HEK293 (cell line): ENCODE measurements at regions not wholly inside any gene's neighbourhood (a gene's known extent, or its start where the extent isn't known, plus 50 kb on each side); places are given as distances from the start of the nearest gene placed in this dataset.

ENCODE experiments used
- CTCF ChIA-PET: fragments of 350-600 bp; formaldehyde crosslinking; extraction: SDS; loops from one replicate; lab custom pipeline; 2021; ENCODE audit warnings: antibody characterized with exemption; lab: Yijun Ruan, JAX
- POLR2A ChIA-PET: fragments of 300-600 bp; formaldehyde crosslinking; extraction: SDS; loops from one replicate; lab custom pipeline; 2020; ENCODE audit warnings: antibody characterized with exemption, inconsistent platforms; lab: Yijun Ruan, JAX
- H3K27ac ChIP-seq: fragments of 200-500 bp; sonication (Bioruptor generic); 2 replicates; pipeline ENCODE4 v1.5.1; 2014; ENCODE audit warnings: low read depth, low read length, control low read depth, inconsistent platforms; ENCODE audit errors: extremely low read depth
- H3K36me3 ChIP-seq, 2 experiments: fragments of 200-500 bp in 1 of 2; sonication (Bioruptor generic) in 1 of 2; 1 replicate in 1 of 2; 2 replicates in 1 of 2; pipeline ENCODE4 v1.5.1; 2014 to 2017; ENCODE audit warnings: inconsistent platforms in 2 of 2, low read length in 2 of 2; ENCODE audit not compliant: control insufficient read depth in 2 of 2, insufficient read depth in 1 of 2
- H3K4me1 ChIP-seq: fragments of 200-500 bp; sonication (Bioruptor generic); 2 replicates; pipeline ENCODE4 v1.5.1; 2014; ENCODE audit warnings: mild to moderate bottlenecking, low read length, inconsistent platforms; ENCODE audit not compliant: control insufficient read depth, insufficient read depth
- H3K4me3 ChIP-seq: 2 replicates; pipeline ENCODE4 v1.5.1; 2011; ENCODE audit warnings: low read depth, mild to moderate bottlenecking, control low read depth, low read length, moderate library complexity
- H3K9me3 ChIP-seq: fragments of 200-500 bp; sonication (Bioruptor generic); 2 replicates; pipeline ENCODE4 v1.5.1; 2014; ENCODE audit warnings: low read depth, low read length, inconsistent platforms; ENCODE audit not compliant: control insufficient read depth, insufficient read depth
- HIC1 ChIP-seq: fragments of 450-650 bp; formaldehyde crosslinking; IDR thresholded peaks from 2 replicates; pipeline ENCODE4 v1.5.1; 2016; ENCODE audit warnings: missing biosample characterization, missing genetic modification characterization
- INSM2 ChIP-seq: fragments of 450-650 bp; formaldehyde crosslinking; IDR thresholded peaks from 2 replicates; pipeline ENCODE4 v1.5.1; 2016; ENCODE audit warnings: missing biosample characterization, missing genetic modification characterization
- PRDM1 ChIP-seq: fragments of 450-650 bp; formaldehyde crosslinking; IDR thresholded peaks from 2 replicates; pipeline ENCODE4; 2016; ENCODE audit warnings: missing biosample characterization, missing genetic modification characterization
- YY1 ChIP-seq: fragments of 450-650 bp; formaldehyde crosslinking; IDR thresholded peaks from 2 replicates; pipeline ENCODE4 v1.5.1; 2018; ENCODE audit warnings: missing biosample characterization, missing genetic modification characterization
- ZBTB8A ChIP-seq: fragments of 450-650 bp; formaldehyde crosslinking; IDR thresholded peaks from 2 replicates; pipeline ENCODE4 v1.5.1; 2016; ENCODE audit warnings: missing biosample characterization, missing genetic modification characterization
- ZNF138 ChIP-seq: fragments of 450-650 bp; formaldehyde crosslinking; IDR thresholded peaks from 2 replicates; pipeline ENCODE4 v1.5.1; 2016; ENCODE audit warnings: missing biosample characterization, missing genetic modification characterization, borderline replicate concordance
- ZNF157 ChIP-seq: fragments of 450-650 bp; formaldehyde crosslinking; IDR thresholded peaks from 2 replicates; pipeline ENCODE4 v1.5.1; 2016; ENCODE audit warnings: missing biosample characterization, missing genetic modification characterization
- ZNF19 ChIP-seq: fragments of 450-650 bp; formaldehyde crosslinking; IDR thresholded peaks from 2 replicates; pipeline ENCODE4; 2016; ENCODE audit warnings: missing biosample characterization, missing genetic modification characterization, low read depth
- ZNF239 ChIP-seq: fragments of 450-650 bp; formaldehyde crosslinking; IDR thresholded peaks from 2 replicates; pipeline ENCODE4 v1.5.1; 2016; ENCODE audit warnings: missing biosample characterization, missing genetic modification characterization
- ZNF37A ChIP-seq: fragments of 450-650 bp; IDR thresholded peaks from 2 replicates; pipeline ENCODE4 v1.5.1; 2018; ENCODE audit warnings: missing biosample characterization, missing genetic modification characterization
- ZNF473 ChIP-seq: fragments of 450-650 bp; formaldehyde crosslinking; IDR thresholded peaks from 2 replicates; pipeline ENCODE4 v1.5.1; 2017; ENCODE audit warnings: missing biosample characterization, missing genetic modification characterization
- ZNF544 ChIP-seq: fragments of 450-650 bp; formaldehyde crosslinking; IDR thresholded peaks from 2 replicates; pipeline ENCODE4 v1.5.0; 2017; ENCODE audit warnings: missing biosample characterization, missing genetic modification characterization
- ZNF555 ChIP-seq: fragments of 450-650 bp; formaldehyde crosslinking; conservative IDR thresholded peaks from 2 replicates; pipeline ENCODE4 v1.5.1; 2017; ENCODE audit warnings: missing biosample characterization, mild to moderate bottlenecking, missing genetic modification characterization, inconsistent platforms
- ZNF558 ChIP-seq: fragments of 450-650 bp; formaldehyde crosslinking; IDR thresholded peaks from 2 replicates; pipeline ENCODE4 v1.5.1; 2016; ENCODE audit warnings: missing biosample characterization, missing genetic modification characterization
- ZNF561 ChIP-seq: fragments of 450-650 bp; IDR thresholded peaks from 2 replicates; pipeline ENCODE4 v1.5.1; 2018; ENCODE audit warnings: missing biosample characterization, missing genetic modification characterization, borderline replicate concordance
- ZNF596 ChIP-seq: fragments of 450-650 bp; IDR thresholded peaks from 2 replicates; pipeline ENCODE4 v1.5.0; 2018; ENCODE audit warnings: missing biosample characterization, mild to moderate bottlenecking, missing genetic modification characterization, moderate library complexity
- ZNF76 ChIP-seq: fragments of 450-650 bp; formaldehyde crosslinking; IDR thresholded peaks from 2 replicates; pipeline ENCODE4; 2016; ENCODE audit warnings: low read depth, missing biosample characterization, missing genetic modification characterization, borderline replicate concordance
- ZNF791 ChIP-seq: fragments of 450-650 bp; formaldehyde crosslinking; IDR thresholded peaks from 2 replicates; pipeline ENCODE4 v1.5.1; 2016; ENCODE audit warnings: missing biosample characterization, missing genetic modification characterization
- TF ChIP-seq, protein P1 (sequence below): fragments of 450-650 bp; formaldehyde crosslinking; IDR thresholded peaks from 2 replicates; pipeline ENCODE4 v1.5.1; 2017; ENCODE audit warnings: missing biosample characterization, missing genetic modification characterization
- TF ChIP-seq, protein P2 (sequence below): fragments of 450-650 bp; formaldehyde crosslinking; IDR thresholded peaks from 2 replicates; pipeline ENCODE4 v1.5.1; 2017; ENCODE audit warnings: missing biosample characterization, missing genetic modification characterization
- TF ChIP-seq, protein P3 (sequence below): fragments of 450-650 bp; formaldehyde crosslinking; IDR thresholded peaks from 2 replicates; pipeline ENCODE4 v1.5.1; 2016; ENCODE audit warnings: missing biosample characterization, missing genetic modification characterization

DNA sequence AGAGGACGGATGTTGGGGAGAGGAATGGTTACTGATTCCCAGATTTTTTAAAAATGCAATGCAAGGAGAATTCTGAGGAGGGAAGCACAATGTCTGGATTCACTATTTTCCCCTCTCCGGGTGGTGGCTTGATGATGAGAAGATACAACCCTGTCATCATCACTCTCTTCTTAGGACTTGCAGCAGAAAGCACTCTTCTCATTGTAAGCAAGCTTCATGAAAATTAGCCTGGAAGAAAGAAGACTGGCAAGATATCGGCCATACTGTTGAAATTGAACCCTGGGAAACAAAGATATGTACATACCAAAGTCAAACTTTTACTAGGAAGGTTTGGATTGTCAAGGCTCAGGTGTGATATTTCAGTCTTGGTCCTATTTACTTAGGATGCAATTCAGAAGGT, 195.7 kb downstream of the EDN1 start (continued):
- TF ChIP-seq ZNF76 (tag by site-specific recombination) (no peak), ZBTB8A (tag by site-specific recombination) (no peak), ZNF473 (tag by site-specific recombination) (no peak)
- TF ChIP-seq, all 188 proteins: peak for 0

GRCh38 chr6:12490351-12490903, 200.3 kb downstream of the EDN1 start:
- no peak overlapping the region for H3K27ac ChIP-seq
- H3K9me3 ChIP-seq = no peaks in the 10 kb centered on the region
- no peaks in the 10 kb centered on the region for H3K36me3 ChIP-seq
- no peak overlapping the region for H3K4me3 ChIP-seq
- POLR2A ChIA-PET = no interaction called here
- CTCF ChIA-PET = interaction anchor here (0.8 to 1.2 kb wide), 3 partner anchors 9 to 113 kb away, joined by 3 to 7 read pairs (median 7); no protein-coding TSS in a partner anchor
- TF ChIP-seq ZNF558 (tag by site-specific recombination) (no peak), INSM2 (tag by site-specific recombination) (no peak), ZNF138 (no peak), HIC1 (no peak), ZNF37A (tag by site-specific recombination) (no peak), ZNF19 (no peak), ZNF239 (tag by site-specific recombination) (no peak), ZNF791 (tag by site-specific recombination) (no peak)
- no peaks in the 10 kb centered on the region for H3K4me1 ChIP-seq

- ChIA-PET CTCF (no interaction called here), POLR2A (no interaction called here)
- H3K36me3 ChIP-seq = no peaks in the 10 kb centered on the region
- H3K9me3 ChIP-seq = no peaks in the 10 kb centered on the region
- H3K4me1 ChIP-seq = no peaks in the 10 kb centered on the region
- H3K4me3 ChIP-seq = no peak overlapping the region
- no peak overlapping the region for H3K27ac ChIP-seq
- TF ChIP-seq ZNF596 (tag by site-specific recombination) (no peak), PRDM1 (tag by site-specific recombination) (no peak), ZNF561 (no peak), ZNF555 (tag by site-specific recombination) (no peak), YY1 (tag by site-specific recombination) (no peak), ZNF544 (tag by site-specific recombination) (no peak), ZNF157 (tag by site-specific recombination) (no peak), ZBTB8A (tag by site-specific recombination) (no peak)
- TF ChIP-seq, protein P1, sequence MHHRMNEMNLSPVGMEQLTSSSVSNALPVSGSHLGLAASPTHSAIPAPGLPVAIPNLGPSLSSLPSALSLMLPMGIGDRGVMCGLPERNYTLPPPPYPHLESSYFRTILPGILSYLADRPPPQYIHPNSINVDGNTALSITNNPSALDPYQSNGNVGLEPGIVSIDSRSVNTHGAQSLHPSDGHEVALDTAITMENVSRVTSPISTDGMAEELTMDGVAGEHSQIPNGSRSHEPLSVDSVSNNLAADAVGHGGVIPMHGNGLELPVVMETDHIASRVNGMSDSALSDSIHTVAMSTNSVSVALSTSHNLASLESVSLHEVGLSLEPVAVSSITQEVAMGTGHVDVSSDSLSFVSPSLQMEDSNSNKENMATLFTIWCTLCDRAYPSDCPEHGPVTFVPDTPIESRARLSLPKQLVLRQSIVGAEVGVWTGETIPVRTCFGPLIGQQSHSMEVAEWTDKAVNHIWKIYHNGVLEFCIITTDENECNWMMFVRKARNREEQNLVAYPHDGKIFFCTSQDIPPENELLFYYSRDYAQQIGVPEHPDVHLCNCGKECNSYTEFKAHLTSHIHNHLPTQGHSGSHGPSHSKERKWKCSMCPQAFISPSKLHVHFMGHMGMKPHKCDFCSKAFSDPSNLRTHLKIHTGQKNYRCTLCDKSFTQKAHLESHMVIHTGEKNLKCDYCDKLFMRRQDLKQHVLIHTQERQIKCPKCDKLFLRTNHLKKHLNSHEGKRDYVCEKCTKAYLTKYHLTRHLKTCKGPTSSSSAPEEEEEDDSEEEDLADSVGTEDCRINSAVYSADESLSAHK (tag by site-specific recombination) = no peak
- TF ChIP-seq, protein P2, sequence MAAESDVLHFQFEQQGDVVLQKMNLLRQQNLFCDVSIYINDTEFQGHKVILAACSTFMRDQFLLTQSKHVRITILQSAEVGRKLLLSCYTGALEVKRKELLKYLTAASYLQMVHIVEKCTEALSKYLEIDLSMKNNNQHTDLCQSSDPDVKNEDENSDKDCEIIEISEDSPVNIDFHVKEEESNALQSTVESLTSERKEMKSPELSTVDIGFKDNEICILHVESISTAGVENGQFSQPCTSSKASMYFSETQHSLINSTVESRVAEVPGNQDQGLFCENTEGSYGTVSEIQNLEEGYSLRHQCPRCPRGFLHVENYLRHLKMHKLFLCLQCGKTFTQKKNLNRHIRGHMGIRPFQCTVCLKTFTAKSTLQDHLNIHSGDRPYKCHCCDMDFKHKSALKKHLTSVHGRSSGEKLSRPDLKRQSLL = no peak
- TF ChIP-seq, protein P3, sequence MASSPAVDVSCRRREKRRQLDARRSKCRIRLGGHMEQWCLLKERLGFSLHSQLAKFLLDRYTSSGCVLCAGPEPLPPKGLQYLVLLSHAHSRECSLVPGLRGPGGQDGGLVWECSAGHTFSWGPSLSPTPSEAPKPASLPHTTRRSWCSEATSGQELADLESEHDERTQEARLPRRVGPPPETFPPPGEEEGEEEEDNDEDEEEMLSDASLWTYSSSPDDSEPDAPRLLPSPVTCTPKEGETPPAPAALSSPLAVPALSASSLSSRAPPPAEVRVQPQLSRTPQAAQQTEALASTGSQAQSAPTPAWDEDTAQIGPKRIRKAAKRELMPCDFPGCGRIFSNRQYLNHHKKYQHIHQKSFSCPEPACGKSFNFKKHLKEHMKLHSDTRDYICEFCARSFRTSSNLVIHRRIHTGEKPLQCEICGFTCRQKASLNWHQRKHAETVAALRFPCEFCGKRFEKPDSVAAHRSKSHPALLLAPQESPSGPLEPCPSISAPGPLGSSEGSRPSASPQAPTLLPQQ (tag by site-specific recombination) = no peak
Measured at GRCh38 chr6:12490904-12491571, 200.9 kb downstream of the EDN1 start.
